Peyer's patch (tissue), 4 donors: ENCODE measurements at regions not wholly inside any gene's neighbourhood (a gene's known extent, or its start where the extent isn't known, plus 50 kb on each side); places are given as distances from the start of the nearest gene placed in this dataset.

ENCODE experiments used
- DNase-seq, 3 donors: peaks; one replicate each; pipeline ENCODE4 v3.0.0-alpha.2; 2017 to 2019
- H3K27ac ChIP-seq, 4 donors: fragments of 200-600 bp; sonication (generic); one replicate each; pipeline ENCODE4 v1.5.1; 2016 to 2019
- H3K27me3 ChIP-seq, 2 donors: fragments of 200-600 bp; sonication (generic); one replicate each; pipeline ENCODE4 v1.5.1; 2019
- H3K36me3 ChIP-seq, 3 donors: fragments of 200-600 bp; sonication (generic); one replicate each; pipeline ENCODE4 v1.5.1; 2016 to 2019
- H3K4me1 ChIP-seq, 4 donors: fragments of 200-600 bp; sonication (generic); one replicate each; pipeline ENCODE4 v1.5.1; 2016 to 2019
- H3K4me3 ChIP-seq, 4 donors: fragments of 200-600 bp; sonication (generic); 1 replicate in 3 of 4; 2 replicates in 1 of 4; pipeline ENCODE4 v1.5.1; 2016 to 2019; ENCODE audit warnings: mild to moderate bottlenecking in 1 of 4
- H3K9me3 ChIP-seq, 4 donors: fragments of 200-600 bp; sonication (generic); one replicate each; pipeline ENCODE4 v1.5.1; 2016 to 2019; ENCODE audit warnings: mild to moderate bottlenecking in 1 of 4
- POLR2A ChIP-seq, 2 donors: fragments of 450-650 bp; IDR thresholded peaks; one replicate each; pipeline ENCODE4 v1.5.1; 2017; ENCODE audit warnings: antibody characterized with exemption in 2 of 2, mild to moderate bottlenecking in 2 of 2, moderate library complexity in 2 of 2
- TF ChIP-seq, protein P1 (sequence below), 6 experiments: fragments of 450-650 bp in 4 of 6; fragments of 200-600 bp in 2 of 6; sonication (generic) in 1 of 6; IDR thresholded peaks; one replicate each; pipeline ENCODE4 v1.5.1; 2017 to 2019; ENCODE audit warnings: antibody characterized with exemption in 6 of 6, mild to moderate bottlenecking in 3 of 6, moderate library complexity in 1 of 6

DNA sequence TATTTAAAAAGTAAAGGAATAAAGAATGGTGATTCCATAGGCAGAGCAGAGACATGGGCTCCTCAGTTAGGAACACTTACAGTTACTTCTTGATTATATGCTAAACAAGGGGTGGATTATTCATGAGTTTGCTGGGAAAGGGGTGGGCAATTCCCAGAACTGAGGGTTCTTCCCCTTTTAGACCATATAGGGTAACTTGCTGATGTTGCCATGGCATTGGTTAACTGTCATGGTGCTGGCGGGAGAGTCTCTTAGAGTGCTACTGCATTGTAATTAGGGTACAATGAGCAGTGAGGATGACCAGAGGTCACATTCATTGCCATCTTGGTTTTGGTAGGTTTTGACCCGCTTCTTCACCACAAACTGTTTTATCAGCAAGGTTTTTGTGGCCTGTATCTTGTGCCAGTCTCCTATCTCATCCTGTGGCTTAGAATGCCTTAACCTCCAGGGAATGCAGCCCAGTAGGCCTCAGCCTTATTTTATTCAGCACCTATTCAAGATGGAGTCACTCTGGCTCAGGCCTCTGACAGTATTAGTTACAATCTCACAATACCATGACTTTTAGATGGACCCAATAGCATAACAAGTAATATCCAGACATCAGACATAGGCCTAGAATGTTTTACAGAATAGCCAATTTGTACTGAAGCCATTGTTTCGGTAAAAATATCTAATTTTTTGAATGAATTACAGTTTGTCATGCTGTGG is 106.8 kb downstream of the ZBTB18 start:
- no peak for DNase-seq
- H3K36me3 ChIP-seq: no peaks in the 10 kb centered on the region
- no peaks in the 10 kb centered on the region for H3K27me3 ChIP-seq
- H3K27ac ChIP-seq: no peak overlapping the region
- no peaks in the 10 kb centered on the region for H3K9me3 ChIP-seq
- H3K4me1 ChIP-seq: no peaks in the 10 kb centered on the region
- H3K4me3 ChIP-seq: no peak overlapping the region
- TF ChIP-seq, protein P1, sequence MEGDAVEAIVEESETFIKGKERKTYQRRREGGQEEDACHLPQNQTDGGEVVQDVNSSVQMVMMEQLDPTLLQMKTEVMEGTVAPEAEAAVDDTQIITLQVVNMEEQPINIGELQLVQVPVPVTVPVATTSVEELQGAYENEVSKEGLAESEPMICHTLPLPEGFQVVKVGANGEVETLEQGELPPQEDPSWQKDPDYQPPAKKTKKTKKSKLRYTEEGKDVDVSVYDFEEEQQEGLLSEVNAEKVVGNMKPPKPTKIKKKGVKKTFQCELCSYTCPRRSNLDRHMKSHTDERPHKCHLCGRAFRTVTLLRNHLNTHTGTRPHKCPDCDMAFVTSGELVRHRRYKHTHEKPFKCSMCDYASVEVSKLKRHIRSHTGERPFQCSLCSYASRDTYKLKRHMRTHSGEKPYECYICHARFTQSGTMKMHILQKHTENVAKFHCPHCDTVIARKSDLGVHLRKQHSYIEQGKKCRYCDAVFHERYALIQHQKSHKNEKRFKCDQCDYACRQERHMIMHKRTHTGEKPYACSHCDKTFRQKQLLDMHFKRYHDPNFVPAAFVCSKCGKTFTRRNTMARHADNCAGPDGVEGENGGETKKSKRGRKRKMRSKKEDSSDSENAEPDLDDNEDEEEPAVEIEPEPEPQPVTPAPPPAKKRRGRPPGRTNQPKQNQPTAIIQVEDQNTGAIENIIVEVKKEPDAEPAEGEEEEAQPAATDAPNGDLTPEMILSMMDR (IDR thresholded peaks at IDR 0.05): no peak
- TF ChIP-seq POLR2A (IDR thresholded peaks at IDR 0.05): no peak

DNA sequence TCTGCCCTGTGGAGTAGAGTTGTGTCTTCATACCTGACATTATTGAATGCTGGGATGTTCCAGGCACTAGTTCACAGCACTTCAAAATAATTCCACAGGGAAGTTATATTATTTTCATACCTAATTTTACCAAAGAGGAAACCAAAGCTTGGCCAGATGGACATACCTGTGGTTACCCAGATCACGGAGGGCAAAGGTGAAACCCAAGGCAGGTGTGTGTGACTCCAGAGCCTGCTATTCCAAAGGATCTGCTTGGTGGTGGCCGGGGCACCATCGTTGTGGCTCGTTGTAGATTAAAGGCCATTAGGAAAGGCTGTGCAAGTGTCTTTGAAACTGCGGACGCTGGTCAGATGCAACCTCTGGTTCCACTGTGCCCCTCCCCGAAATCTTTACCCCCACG is 108.6 kb downstream of the ZBTB18 start:
- TF ChIP-seq, protein P1 (IDR thresholded peaks at IDR 0.05): no peak
- no peak for TF ChIP-seq POLR2A (IDR thresholded peaks at IDR 0.05)
- Histone ChIP-seq H3K36me3 (no peaks in the 10 kb centered on the region), H3K9me3 (no peaks in the 10 kb centered on the region)

DNA sequence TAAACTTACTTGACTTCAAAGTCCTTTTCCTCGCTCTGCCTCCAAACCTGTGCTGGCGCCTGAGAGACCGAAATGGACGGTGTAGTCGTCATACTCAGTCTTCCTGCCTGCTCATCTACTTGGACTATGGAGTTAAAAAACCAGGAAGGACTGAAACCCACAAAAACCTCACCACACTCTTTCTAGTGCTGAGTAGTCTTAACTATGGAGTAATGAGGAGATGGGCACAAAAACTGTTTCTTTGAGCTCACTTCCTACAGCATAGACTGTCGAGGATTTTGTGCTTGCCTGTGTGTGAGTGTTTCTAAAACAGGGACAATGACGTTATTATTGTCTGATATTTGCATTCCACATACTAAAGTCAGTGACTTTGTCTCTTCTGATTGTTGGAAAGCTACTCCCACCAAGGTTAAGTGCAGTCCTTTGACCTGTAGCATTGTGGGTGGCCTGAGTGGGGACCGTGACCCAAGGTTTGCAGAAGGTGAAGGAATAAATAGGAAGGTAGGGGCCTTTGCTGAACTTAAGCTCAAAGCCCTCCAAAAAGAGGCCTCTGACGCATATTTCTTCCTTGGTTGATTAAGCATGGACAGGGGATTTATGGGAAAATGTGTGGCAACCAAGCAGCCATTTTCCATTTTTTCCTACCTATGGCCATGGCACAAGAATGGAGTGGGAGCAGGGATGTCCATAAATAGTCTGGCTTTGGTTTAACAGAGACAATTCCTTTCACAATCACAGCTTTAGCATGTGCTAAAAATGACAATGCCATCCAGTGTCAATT is 109.6 kb downstream of the ZBTB18 start:
- no peak for TF ChIP-seq POLR2A (IDR thresholded peaks at IDR 0.05)
- TF ChIP-seq, protein P1 (IDR thresholded peaks at IDR 0.05): no peak

More for the DNA sequence above, 108.6 kb downstream of the ZBTB18 start:
- Histone ChIP-seq H3K4me3 (no peak overlapping the region), H3K27ac (no peak overlapping the region), H3K4me1 (no peaks in the 10 kb centered on the region), H3K27me3 (no peaks in the 10 kb centered on the region)
- DNase-seq: no peak

DNA sequence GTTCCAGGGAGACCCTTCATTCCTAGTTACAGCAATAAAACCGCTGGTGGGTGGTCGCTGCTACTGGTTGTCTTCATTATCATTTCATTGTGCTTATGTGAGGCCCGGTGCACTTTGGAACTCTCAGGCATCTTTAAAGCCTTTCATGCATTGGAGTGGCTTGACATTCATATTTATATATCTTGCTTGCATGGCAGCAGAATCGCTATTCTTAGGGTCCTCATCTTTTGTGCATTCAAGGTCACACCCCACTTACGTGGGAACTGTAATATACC is 110.1 kb downstream of the ZBTB18 start:
- TF ChIP-seq, protein P1 (IDR thresholded peaks at IDR 0.05): no peak
- no peak for TF ChIP-seq POLR2A (IDR thresholded peaks at IDR 0.05)
- no peak for DNase-seq
- no peaks in the 10 kb centered on the region for H3K27me3 ChIP-seq
- no peaks in the 10 kb centered on the region for H3K4me1 ChIP-seq
- H3K27ac ChIP-seq: no peak overlapping the region
- H3K36me3 ChIP-seq: no peaks in the 10 kb centered on the region
- H3K9me3 ChIP-seq: no peaks in the 10 kb centered on the region
- H3K4me3 ChIP-seq: no peak overlapping the region

More for the DNA sequence above, 109.6 kb downstream of the ZBTB18 start:
- Histone ChIP-seq H3K9me3 (no peaks in the 10 kb centered on the region), H3K36me3 (no peaks in the 10 kb centered on the region), H3K27ac (no peak overlapping the region), H3K4me3 (no peak overlapping the region), H3K4me1 (no peaks in the 10 kb centered on the region), H3K27me3 (no peaks in the 10 kb centered on the region)
- DNase-seq: no peak

DNA sequence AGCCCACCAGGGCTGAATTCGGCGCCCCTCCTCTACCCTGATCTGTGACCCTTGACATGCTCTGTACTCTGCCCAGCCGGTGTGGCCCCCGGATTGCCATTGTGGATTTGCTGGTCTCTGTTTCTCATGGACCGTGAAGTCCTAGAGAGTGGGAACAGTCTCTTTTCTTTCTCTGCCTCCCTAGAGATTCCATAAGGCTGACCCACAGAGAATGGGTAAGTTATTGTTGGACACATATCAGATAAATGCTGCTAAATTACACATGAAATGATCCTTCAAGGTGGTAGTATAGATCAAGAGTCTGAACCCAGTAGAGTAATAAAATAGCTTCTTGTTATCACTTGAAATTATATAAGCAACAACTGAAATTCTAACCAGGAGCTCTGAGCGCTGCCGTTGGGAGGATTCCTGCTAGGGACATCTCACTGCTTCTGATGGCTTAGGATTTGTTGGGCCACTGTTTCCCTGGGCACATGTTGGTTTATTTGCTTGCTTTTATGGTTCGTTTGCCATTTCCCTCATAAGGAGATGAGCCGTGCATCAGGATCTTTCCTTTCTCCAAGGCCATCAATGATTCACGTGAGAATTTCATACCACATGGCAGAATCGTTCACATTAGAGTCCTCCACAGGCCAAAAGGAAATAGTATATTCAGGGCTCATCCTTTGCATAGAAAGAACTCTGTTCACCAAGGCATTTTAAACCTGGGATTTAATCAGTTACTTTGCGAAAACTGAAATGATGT is 111.9 kb downstream of the ZBTB18 start:
- Histone ChIP-seq H3K4me3 (no peak overlapping the region), H3K27ac (no peak overlapping the region), H3K36me3 (no peaks in the 10 kb centered on the region), H3K27me3 (no peaks in the 10 kb centered on the region), H3K9me3 (no peaks in the 10 kb centered on the region), H3K4me1 (no peaks in the 10 kb centered on the region)
- DNase-seq: no peak
- TF ChIP-seq, protein P1 (IDR thresholded peaks at IDR 0.05): no peak
- no peak for TF ChIP-seq POLR2A (IDR thresholded peaks at IDR 0.05)
